ENCODE measurements at regions not wholly inside any gene's neighbourhood (a gene's known extent, or its start where the extent isn't known, plus 50 kb on each side); places are given as distances from the start of the nearest gene placed in this dataset.

DNA sequence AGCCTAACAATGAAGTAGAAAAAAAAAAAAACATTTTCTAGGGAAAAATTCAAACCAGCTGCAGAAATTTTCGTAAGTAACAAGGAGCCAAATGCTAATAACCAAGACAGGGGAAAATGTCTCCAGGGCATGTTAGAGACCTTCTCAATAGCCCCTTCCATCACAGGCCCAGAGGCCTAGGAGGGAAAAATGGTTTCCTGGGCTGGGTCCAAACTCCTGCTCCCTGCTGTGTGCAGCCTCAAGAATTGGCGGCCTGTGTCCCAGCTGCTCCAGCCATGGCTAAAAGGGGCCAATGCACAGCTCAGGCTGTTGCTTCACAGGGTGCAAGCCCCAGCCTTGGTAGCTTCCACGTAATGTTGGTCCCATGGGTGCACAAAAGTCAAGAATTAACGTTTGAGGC lies 266.2 kb downstream of the ZEB2 start:
- H3K4me1 ChIP-seq: no peaks in the 10 kb centered on the region
- TF ChIP-seq CTCF (IDR thresholded peaks at IDR 0.05): no peak
- no peak for TF ChIP-seq POLR2A (IDR thresholded peaks at IDR 0.05)
- no peak overlapping the region for H3K27ac ChIP-seq
- H3K27me3 ChIP-seq: no peaks in the 10 kb centered on the region
- no peak overlapping the region for H3K4me3 ChIP-seq
- DNase-seq: no peak
- no peaks in the 10 kb centered on the region for H3K36me3 ChIP-seq
- peaks cover 0 to 12% (median 5%) of the 10 kb centered on the region in 4 donors for H3K9me3 ChIP-seq

DNA sequence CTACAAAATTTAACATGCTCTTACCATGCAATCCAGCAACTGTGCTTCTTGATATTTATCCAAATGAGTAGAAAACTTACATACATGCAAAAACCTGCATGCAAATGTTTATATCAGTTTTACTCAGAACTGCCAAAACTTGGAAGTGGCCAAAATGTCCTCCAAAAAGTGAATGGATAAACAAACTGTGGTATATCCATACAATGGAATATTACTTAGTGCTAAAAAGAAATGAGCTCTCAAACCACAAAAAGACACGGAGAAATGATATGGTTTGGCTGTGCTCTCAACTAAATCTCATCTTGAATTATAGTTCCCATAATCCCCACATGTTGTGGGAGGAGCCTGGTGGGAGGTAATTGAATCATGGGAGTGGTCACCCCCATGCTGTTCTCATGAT lies 267.2 kb downstream of the ZEB2 start:
- no peak overlapping the region for H3K27ac ChIP-seq
- DNase-seq: no peak
- no peak for TF ChIP-seq POLR2A (IDR thresholded peaks at IDR 0.05)
- TF ChIP-seq CTCF (IDR thresholded peaks at IDR 0.05): no peak
- H3K36me3 ChIP-seq: no peaks in the 10 kb centered on the region
- H3K27me3 ChIP-seq: no peaks in the 10 kb centered on the region
- H3K4me1 ChIP-seq: no peaks in the 10 kb centered on the region
- H3K9me3 ChIP-seq: peaks cover 0 to 12% (median 5%) of the 10 kb centered on the region in 4 donors
- no peak overlapping the region for H3K4me3 ChIP-seq

DNA sequence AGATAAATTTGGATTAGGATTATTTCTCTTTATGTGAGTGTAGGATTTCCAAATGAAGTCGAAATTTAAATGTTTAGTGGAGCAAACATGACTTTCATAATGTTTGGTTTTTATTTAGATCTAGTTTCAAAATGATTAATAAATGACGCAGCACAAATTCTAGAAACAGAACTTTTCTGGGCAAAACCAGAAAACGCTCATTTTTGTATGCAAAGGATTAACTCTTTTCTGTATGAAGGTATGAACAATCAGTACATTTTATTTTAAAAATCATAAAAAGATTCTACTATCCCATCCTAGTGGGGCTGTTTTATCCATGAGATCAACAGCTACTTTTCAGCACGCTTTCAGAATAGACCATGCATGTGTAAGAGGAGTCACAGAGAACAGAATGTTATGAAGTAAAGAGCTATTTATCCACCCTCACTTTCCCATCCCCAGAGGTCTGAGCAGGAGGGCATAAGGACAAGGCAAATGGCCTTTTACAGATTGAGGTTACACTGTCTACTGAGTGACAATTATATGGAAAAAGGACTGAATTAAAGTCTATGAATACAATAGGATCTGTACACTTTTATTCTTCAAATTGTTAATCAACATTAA lies 270.8 kb downstream of the ZEB2 start:
- peak overlapping the region in 1 of 4 donors; percentile 9 for H3K27ac ChIP-seq
- H3K4me1 ChIP-seq: no peaks in the 10 kb centered on the region
- no peak for DNase-seq

DNA sequence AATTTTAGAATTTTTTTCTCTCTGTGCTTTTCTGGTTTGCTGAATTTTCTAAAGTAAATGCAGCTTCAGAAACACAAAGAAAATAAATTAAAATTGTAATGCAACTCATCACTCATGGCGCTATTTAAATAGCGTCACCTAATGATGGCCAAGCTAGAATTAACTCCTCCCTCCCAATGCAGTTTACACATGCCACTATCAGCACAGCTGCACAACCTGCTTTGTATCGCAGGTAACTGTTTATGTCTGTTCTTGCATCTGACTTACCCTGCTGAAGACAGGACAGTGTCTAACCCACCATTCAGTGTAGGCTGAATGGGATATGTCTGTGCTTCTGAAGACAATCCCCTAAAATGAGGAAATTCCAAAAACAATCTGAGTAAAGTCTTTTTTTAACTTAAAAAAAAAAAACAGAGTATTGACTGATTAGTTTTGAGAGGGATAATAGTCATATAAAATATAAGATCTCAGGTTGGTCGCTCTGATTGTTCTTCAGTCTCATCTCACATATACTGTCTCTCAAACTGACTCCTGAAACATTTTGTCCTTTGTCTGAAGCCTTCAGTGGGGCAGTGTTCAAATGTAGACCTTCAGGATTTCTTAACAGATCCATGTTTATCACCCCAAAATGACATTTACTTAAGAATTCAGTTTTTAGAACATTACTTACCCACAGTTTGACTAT lies 271.4 kb downstream of the ZEB2 start:
- Histone ChIP-seq H3K36me3 (no peaks in the 10 kb centered on the region), H3K27me3 (no peaks in the 10 kb centered on the region), H3K27ac (peak overlapping the region in 1 of 4 donors; percentile 9), H3K4me3 (no peak overlapping the region), H3K9me3 (no peaks in the 10 kb centered on the region), H3K4me1 (no peaks in the 10 kb centered on the region)
- no peak for TF ChIP-seq POLR2A (IDR thresholded peaks at IDR 0.05)
- no peak for TF ChIP-seq CTCF (IDR thresholded peaks at IDR 0.05)
- no peak for DNase-seq

More for the DNA sequence above, 270.8 kb downstream of the ZEB2 start:
- TF ChIP-seq CTCF (IDR thresholded peaks at IDR 0.05): no peak
- no peak for TF ChIP-seq POLR2A (IDR thresholded peaks at IDR 0.05)
- Histone ChIP-seq H3K36me3 (no peaks in the 10 kb centered on the region), H3K4me3 (no peak overlapping the region), H3K9me3 (peaks cover 0 to 5% (median 2%) of the 10 kb centered on the region in 4 donors), H3K27me3 (no peaks in the 10 kb centered on the region)

DNA sequence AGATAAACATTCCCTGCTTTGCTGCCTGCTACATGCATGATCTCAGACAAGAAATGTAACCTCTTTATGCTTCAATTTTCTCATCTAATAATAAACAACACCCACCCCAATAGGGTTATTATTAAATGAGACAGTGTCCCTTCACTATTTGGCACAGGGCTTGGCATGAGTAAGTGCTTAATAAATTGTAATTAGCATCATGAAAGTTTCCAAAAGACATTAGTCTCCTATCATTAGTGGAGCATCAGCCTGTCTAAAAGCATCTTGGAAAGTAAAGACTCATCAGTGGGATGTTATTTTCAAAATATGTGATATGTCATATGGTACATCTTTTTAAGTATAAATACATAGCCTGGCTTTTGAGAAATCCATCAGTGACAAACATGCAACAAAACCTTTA lies 275.0 kb downstream of the ZEB2 start:
- Histone ChIP-seq H3K4me3 (no peak overlapping the region), H3K9me3 (no peaks in the 10 kb centered on the region), H3K4me1 (peaks cover 0 to 9% (median 0%) of the 10 kb centered on the region in 4 donors), H3K27ac (no peak overlapping the region), H3K27me3 (no peaks in the 10 kb centered on the region), H3K36me3 (no peaks in the 10 kb centered on the region)
- TF ChIP-seq CTCF (IDR thresholded peaks at IDR 0.05) (no peak), POLR2A (IDR thresholded peaks at IDR 0.05) (no peak)
- DNase-seq: no peak

Measured in Peyer's patch (tissue), 4 donors.